Neural progenitor cell (in vitro differentiated cells): ENCODE measurements at regions not wholly inside any gene's neighbourhood (a gene's known extent, or its start where the extent isn't known, plus 50 kb on each side); places are given as distances from the start of the nearest gene placed in this dataset.

Experiments
- EZH2 ChIP-seq: fragments of 200-600 bp; sonication (generic); IDR thresholded peaks from 2 replicates; pipeline ENCODE4 v1.6.1; 2017; ENCODE audit warnings: antibody characterized with exemption, mild to moderate bottlenecking, moderate library complexity
- EZH2phosphoT487 ChIP-seq: fragments of 200-600 bp; sonication (generic); IDR thresholded peaks from 2 replicates; pipeline ENCODE4 v1.6.1; 2017; ENCODE audit warnings: antibody characterized with exemption
- TF ChIP-seq, protein P1 (sequence below): fragments of 200-600 bp; sonication (generic); IDR thresholded peaks from 2 replicates; pipeline ENCODE4 v1.5.1; 2017; ENCODE audit warnings: antibody characterized with exemption, mild to moderate bottlenecking

DNA sequence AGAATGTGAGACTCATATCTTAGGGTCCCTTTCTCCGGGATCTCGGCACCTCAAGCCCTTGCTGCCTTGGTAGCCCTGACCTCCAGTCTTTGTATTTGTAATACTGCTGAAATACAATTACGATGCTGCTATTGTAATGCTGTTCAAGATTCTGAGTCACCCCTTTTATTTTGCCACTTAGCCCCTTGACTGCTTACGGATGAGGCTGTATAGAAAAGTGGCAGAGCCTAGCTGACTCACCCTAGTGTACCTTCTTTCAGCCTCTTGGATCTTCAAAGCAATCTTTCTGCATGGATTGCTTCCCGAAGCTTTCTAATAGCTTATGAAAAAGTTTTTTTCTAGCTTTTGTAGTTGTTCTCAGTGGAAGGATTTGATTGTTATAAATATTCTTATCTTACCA, 187.9 kb downstream of the KCNJ2 start:
- TF ChIP-seq, protein P1, sequence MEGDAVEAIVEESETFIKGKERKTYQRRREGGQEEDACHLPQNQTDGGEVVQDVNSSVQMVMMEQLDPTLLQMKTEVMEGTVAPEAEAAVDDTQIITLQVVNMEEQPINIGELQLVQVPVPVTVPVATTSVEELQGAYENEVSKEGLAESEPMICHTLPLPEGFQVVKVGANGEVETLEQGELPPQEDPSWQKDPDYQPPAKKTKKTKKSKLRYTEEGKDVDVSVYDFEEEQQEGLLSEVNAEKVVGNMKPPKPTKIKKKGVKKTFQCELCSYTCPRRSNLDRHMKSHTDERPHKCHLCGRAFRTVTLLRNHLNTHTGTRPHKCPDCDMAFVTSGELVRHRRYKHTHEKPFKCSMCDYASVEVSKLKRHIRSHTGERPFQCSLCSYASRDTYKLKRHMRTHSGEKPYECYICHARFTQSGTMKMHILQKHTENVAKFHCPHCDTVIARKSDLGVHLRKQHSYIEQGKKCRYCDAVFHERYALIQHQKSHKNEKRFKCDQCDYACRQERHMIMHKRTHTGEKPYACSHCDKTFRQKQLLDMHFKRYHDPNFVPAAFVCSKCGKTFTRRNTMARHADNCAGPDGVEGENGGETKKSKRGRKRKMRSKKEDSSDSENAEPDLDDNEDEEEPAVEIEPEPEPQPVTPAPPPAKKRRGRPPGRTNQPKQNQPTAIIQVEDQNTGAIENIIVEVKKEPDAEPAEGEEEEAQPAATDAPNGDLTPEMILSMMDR: no peak
- no peak for TF ChIP-seq EZH2phosphoT487
- no peak for TF ChIP-seq EZH2
